Adrenal gland (tissue), 5 donors: ENCODE measurements at regions not wholly inside any gene's neighbourhood (a gene's known extent, or its start where the extent isn't known, plus 50 kb on each side); places are given as distances from the start of the nearest gene placed in this dataset.

Experiments
- POLR2A ChIP-seq, 2 donors: fragments of 450-650 bp; IDR thresholded peaks; one replicate each; pipeline ENCODE4 v1.6.1; 2017; ENCODE audit warnings: antibody characterized with exemption in 2 of 2, mild to moderate bottlenecking in 2 of 2, moderate library complexity in 1 of 2
- TF ChIP-seq, protein P1 (sequence below), 6 experiments: fragments of 450-650 bp in 4 of 6; fragments of 200-600 bp in 2 of 6; sonication (generic) in 1 of 6; IDR thresholded peaks; 1 replicate in 5 of 6; 2 replicates in 1 of 6; pipeline versions ENCODE4 v1.5.1 to v1.8.0; 2016 to 2021; ENCODE audit warnings: antibody characterized with exemption in 6 of 6, mild to moderate bottlenecking in 2 of 6, moderate library complexity in 1 of 6
- donor health status: DM: no; HTN: no; CAD: no.

DNA sequence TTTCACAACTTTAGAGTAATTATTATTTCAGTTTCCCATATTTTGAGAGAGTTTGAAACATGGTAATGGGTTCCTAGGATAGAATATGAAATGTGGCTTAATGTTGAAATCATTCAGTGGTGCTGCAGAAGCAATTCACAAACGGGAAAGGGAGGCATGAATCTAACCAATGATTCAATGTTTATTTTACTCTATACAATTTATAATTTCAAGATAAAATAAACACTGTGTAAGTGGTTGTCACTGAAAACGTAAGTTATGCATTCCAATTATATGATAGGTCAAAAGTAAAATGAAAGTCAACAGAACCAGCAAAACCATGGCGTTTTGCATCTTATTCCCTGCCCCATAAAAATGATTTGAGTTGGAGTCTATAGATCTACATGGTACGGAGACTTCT, 1207.1 kb upstream of the CDH18 start:
- TF ChIP-seq POLR2A (IDR thresholded peaks at IDR 0.05) = no peak
- TF ChIP-seq, protein P1, sequence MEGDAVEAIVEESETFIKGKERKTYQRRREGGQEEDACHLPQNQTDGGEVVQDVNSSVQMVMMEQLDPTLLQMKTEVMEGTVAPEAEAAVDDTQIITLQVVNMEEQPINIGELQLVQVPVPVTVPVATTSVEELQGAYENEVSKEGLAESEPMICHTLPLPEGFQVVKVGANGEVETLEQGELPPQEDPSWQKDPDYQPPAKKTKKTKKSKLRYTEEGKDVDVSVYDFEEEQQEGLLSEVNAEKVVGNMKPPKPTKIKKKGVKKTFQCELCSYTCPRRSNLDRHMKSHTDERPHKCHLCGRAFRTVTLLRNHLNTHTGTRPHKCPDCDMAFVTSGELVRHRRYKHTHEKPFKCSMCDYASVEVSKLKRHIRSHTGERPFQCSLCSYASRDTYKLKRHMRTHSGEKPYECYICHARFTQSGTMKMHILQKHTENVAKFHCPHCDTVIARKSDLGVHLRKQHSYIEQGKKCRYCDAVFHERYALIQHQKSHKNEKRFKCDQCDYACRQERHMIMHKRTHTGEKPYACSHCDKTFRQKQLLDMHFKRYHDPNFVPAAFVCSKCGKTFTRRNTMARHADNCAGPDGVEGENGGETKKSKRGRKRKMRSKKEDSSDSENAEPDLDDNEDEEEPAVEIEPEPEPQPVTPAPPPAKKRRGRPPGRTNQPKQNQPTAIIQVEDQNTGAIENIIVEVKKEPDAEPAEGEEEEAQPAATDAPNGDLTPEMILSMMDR (IDR thresholded peaks at IDR 0.05) = no peak
